Activated CD4-positive, alpha-beta T cell treated with anti-CD3 and anti-CD28 coated beads for 36 hours (primary cell): ENCODE measurements at regions not wholly inside any gene's neighbourhood (a gene's known extent, or its start where the extent isn't known, plus 50 kb on each side); places are given as distances from the start of the nearest gene placed in this dataset.

Source experiments
- ATAC-seq: fragments of 200-7000 bp; cut with Tn5 transposase; one replicate; pipeline ENCODE4 v1.10.0; 2021; ENCODE audit warnings: mild to moderate bottlenecking, moderate library complexity
- CTCF ChIA-PET: fragments of 350-600 bp; sonication (Branson Sonifier 250); formaldehyde crosslinking; loops from one replicate; lab custom pipeline; 2021; ENCODE audit warnings: antibody characterized with exemption; lab: Charles Lee
- POLR2A ChIA-PET: fragments of 350-600 bp; sonication (Branson Sonifier 250); formaldehyde crosslinking; loops from one replicate; lab custom pipeline; 2021; ENCODE audit warnings: antibody characterized with exemption, inconsistent platforms; lab: Charles Lee
- DNase-seq: peaks from one replicate; pipeline ENCODE4 v3.0.0-alpha.2; 2020
- H3K27ac Mint-ChIP-seq: one replicate; pipeline ENCODE4 v1.8.0; 2021; ENCODE audit warnings: mixed read lengths
- H3K27me3 Mint-ChIP-seq: one replicate; pipeline ENCODE4 v1.8.0; 2021; ENCODE audit warnings: mixed read lengths
- H3K36me3 Mint-ChIP-seq: one replicate; pipeline ENCODE4 v1.8.0; 2021; ENCODE audit warnings: low read depth, mixed read lengths
- H3K4me1 Mint-ChIP-seq: one replicate; pipeline ENCODE4 v1.8.0; 2021; ENCODE audit warnings: mixed read lengths
- H3K4me3 Mint-ChIP-seq: one replicate; pipeline ENCODE4 v1.8.0; 2021; ENCODE audit warnings: mild to moderate bottlenecking, moderate library complexity, mixed read lengths
- H3K9me3 Mint-ChIP-seq: one replicate; pipeline ENCODE4 v1.8.0; 2021; ENCODE audit warnings: low read depth, mixed read lengths
- intact Hi-C, 2 experiments: fragments of 100-400 bp; cut with DNase I in 1 of 2; cut with micrococcal nuclease in 1 of 2; formaldehyde crosslinking; loops; one replicate each; pipeline versions ENCODE4 v1.14.2 to v1.15.1; 2022 to 2024; cut with DNase I, micrococcal nuclease

- ChIA-PET CTCF (no interaction called here), POLR2A (no interaction called here)
- intact Hi-C loops = no loop called here
- no peak for ATAC-seq
- Mint-ChIP-seq H3K4me1 (no peaks in the 10 kb centered on the region), H3K9me3 (no peaks in the 10 kb centered on the region), H3K27ac (no peak overlapping the region), H3K36me3 (no peaks in the 10 kb centered on the region), H3K27me3 (no peaks in the 10 kb centered on the region), H3K4me3 (no peak overlapping the region)
- DNase-seq = no peak
Measured at GRCh38 chr4:165782623-165783022, 90.4 kb upstream of the TLL1 start.

GRCh38 chr4:165783626-165784025, 89.4 kb upstream of the TLL1 start:
- H3K36me3 Mint-ChIP-seq = no peaks in the 10 kb centered on the region
- H3K9me3 Mint-ChIP-seq = no peaks in the 10 kb centered on the region
- intact Hi-C loops = no loop called here
- ChIA-PET POLR2A (no interaction called here), CTCF (interaction anchor here (0.8 kb wide), 1 partner anchor 872 kb away, joined by 3 read pairs; no protein-coding TSS in a partner anchor)
- no peak overlapping the region for H3K4me3 Mint-ChIP-seq
- ATAC-seq = no peak
- H3K27ac Mint-ChIP-seq = no peak overlapping the region
- no peaks in the 10 kb centered on the region for H3K4me1 Mint-ChIP-seq
- H3K27me3 Mint-ChIP-seq = no peaks in the 10 kb centered on the region
- no peak for DNase-seq

DNA sequence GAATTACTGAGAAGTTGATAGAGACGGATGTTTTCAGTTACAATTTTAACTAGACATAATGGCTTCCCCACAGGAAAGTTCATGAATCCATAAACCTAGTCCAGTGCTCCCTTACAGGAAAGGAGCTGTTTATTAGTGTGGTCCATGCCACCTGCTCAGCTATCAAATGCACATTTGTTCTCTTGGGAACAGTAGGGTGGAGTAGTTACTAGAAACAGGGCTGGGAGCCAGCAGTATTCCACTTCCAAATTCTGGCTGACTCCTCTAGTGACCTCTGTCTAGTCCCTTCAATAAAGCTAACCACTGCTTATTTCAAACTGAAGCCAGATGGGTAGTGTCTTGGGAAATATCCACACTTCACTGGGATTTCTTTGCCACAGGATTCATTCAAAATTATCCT, 88.4 kb upstream of the TLL1 start:
- CTCF ChIA-PET = interaction anchor here (0.5 to 0.8 kb wide), 2 partner anchors 873 to 1978 kb away, joined by 3 read pairs; no protein-coding TSS in a partner anchor
- ATAC-seq (no peak), DNase-seq (no peak)
- Mint-ChIP-seq H3K9me3 (no peaks in the 10 kb centered on the region), H3K36me3 (no peaks in the 10 kb centered on the region), H3K27me3 (no peaks in the 10 kb centered on the region), H3K27ac (no peak overlapping the region), H3K4me3 (no peak overlapping the region), H3K4me1 (no peaks in the 10 kb centered on the region)
- intact Hi-C loops = no loop called here
- POLR2A ChIA-PET = no interaction called here

GRCh38 chr4:165785337-165785736, 87.7 kb upstream of the TLL1 start:
- no peak for ATAC-seq
- no peaks in the 10 kb centered on the region for H3K27me3 Mint-ChIP-seq
- H3K36me3 Mint-ChIP-seq = no peaks in the 10 kb centered on the region
- H3K4me3 Mint-ChIP-seq = no peak overlapping the region
- intact Hi-C loops = no loop called here
- ChIA-PET POLR2A (no interaction called here), CTCF (no interaction called here)
- no peak for DNase-seq
- no peaks in the 10 kb centered on the region for H3K9me3 Mint-ChIP-seq
- H3K4me1 Mint-ChIP-seq = no peaks in the 10 kb centered on the region
- no peak overlapping the region for H3K27ac Mint-ChIP-seq

- no peaks in the 10 kb centered on the region for H3K4me1 Mint-ChIP-seq
- intact Hi-C loops = no loop called here
- H3K27me3 Mint-ChIP-seq = no peaks in the 10 kb centered on the region
- CTCF ChIA-PET = no interaction called here
- no peaks in the 10 kb centered on the region for H3K9me3 Mint-ChIP-seq
- H3K4me3 Mint-ChIP-seq = no peak overlapping the region
- no peak for ATAC-seq
- no peak for DNase-seq
- POLR2A ChIA-PET = no interaction called here
- no peak overlapping the region for H3K27ac Mint-ChIP-seq
- no peaks in the 10 kb centered on the region for H3K36me3 Mint-ChIP-seq
Measured at GRCh38 chr4:165787516-165788274, 85.3 kb upstream of the TLL1 start.

- ChIA-PET CTCF (no interaction called here), POLR2A (no interaction called here)
- H3K4me1 Mint-ChIP-seq = no peaks in the 10 kb centered on the region
- no peaks in the 10 kb centered on the region for H3K27me3 Mint-ChIP-seq
- no peak overlapping the region for H3K27ac Mint-ChIP-seq
- DNase-seq (no peak), ATAC-seq (no peak)
- no peaks in the 10 kb centered on the region for H3K9me3 Mint-ChIP-seq
- intact Hi-C loops = no loop called here
- no peaks in the 10 kb centered on the region for H3K36me3 Mint-ChIP-seq
- no peak overlapping the region for H3K4me3 Mint-ChIP-seq
Measured at GRCh38 chr4:165788686-165789463, 84.2 kb upstream of the TLL1 start.

DNA sequence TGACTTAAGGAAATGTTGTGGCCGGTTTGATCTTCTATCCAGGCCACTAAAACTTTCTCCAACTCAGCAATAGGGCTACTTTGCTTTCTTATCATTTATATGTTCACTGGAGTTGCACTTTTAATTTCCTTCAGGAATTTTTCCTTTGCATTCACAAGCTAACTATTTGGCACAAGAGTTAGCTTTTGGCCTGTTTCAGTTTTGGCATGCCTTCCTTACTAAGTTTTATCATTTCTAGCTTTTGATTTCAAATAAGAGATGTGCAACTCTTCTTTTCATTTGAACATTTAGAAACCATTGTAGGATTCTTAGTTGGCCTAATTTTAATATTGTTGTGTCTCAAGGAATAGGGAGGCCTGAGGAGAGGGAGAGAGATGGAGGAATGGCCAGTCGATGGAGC, 79.8 kb upstream of the TLL1 start:
- Mint-ChIP-seq H3K27ac (no peak overlapping the region), H3K4me3 (no peak overlapping the region), H3K36me3 (no peaks in the 10 kb centered on the region), H3K27me3 (no peaks in the 10 kb centered on the region), H3K4me1 (no peaks in the 10 kb centered on the region), H3K9me3 (no peaks in the 10 kb centered on the region)
- ATAC-seq (no peak), DNase-seq (no peak)
- ChIA-PET POLR2A (no interaction called here), CTCF (no interaction called here)
- intact Hi-C loops = no loop called here

DNA sequence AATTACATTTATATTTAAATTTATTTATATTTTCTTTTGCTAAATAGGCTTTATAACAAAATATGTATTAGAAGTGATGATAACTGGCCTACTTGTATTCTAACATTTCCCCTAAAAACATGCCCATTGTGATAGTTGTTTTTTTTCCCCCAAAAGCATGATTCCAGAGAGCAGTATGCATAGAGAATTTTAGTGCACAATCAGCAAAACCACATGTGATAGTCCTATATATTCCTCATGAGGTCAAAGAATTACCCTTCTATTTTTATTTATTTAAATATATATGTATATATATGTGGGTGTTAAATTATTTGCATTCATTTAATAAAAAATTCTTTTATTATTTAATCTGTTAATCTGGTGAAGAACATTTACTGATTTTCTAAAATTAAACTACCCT, 78.2 kb upstream of the TLL1 start:
- ATAC-seq = no peak
- POLR2A ChIA-PET = no interaction called here
- Mint-ChIP-seq H3K9me3 (no peaks in the 10 kb centered on the region), H3K36me3 (no peaks in the 10 kb centered on the region), H3K27me3 (no peaks in the 10 kb centered on the region), H3K4me3 (no peak overlapping the region), H3K27ac (no peak overlapping the region), H3K4me1 (no peaks in the 10 kb centered on the region)
- DNase-seq = no peak
- CTCF ChIA-PET = no interaction called here
- intact Hi-C loops = no loop called here

- Mint-ChIP-seq H3K27ac (no peak overlapping the region), H3K36me3 (no peaks in the 10 kb centered on the region), H3K4me1 (no peaks in the 10 kb centered on the region), H3K9me3 (no peaks in the 10 kb centered on the region), H3K27me3 (no peaks in the 10 kb centered on the region), H3K4me3 (no peak overlapping the region)
- DNase-seq (no peak), ATAC-seq (no peak)
- ChIA-PET POLR2A (no interaction called here), CTCF (no interaction called here)
- intact Hi-C loops = no loop called here
Measured at GRCh38 chr4:165799384-165799815, 73.6 kb upstream of the TLL1 start.

DNA sequence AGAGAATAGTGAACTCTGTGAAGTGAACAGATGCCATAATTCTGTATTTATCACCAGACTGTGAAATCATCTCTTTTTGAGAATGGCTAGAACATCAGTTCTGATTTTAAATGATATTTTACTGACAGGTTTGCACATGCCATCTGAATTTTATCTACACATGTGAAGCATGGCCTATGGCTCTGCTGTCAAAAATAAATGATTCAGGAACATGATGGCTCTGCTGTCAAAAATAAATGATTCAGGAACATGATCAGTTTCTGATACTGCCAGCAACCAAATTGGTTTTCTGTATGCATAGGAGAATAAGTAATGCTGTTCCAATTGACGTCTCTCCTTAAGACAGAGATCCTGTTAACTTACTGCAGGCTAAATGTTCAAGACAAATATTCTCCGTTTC, 70.6 kb upstream of the TLL1 start:
- ChIA-PET POLR2A (no interaction called here), CTCF (no interaction called here)
- intact Hi-C loops = no loop called here
- no peaks in the 10 kb centered on the region for H3K36me3 Mint-ChIP-seq
- H3K9me3 Mint-ChIP-seq = no peaks in the 10 kb centered on the region
- no peak overlapping the region for H3K4me3 Mint-ChIP-seq
- no peaks in the 10 kb centered on the region for H3K4me1 Mint-ChIP-seq
- ATAC-seq = no peak
- H3K27ac Mint-ChIP-seq = no peak overlapping the region
- no peak for DNase-seq
- H3K27me3 Mint-ChIP-seq = no peaks in the 10 kb centered on the region

GRCh38 chr4:165803005-165803404, 70.0 kb upstream of the TLL1 start:
- DNase-seq (no peak), ATAC-seq (no peak)
- Mint-ChIP-seq H3K4me1 (no peaks in the 10 kb centered on the region), H3K27ac (no peak overlapping the region), H3K9me3 (no peaks in the 10 kb centered on the region), H3K27me3 (no peaks in the 10 kb centered on the region), H3K4me3 (no peak overlapping the region), H3K36me3 (no peaks in the 10 kb centered on the region)
- intact Hi-C loops = no loop called here
- CTCF ChIA-PET = no interaction called here
- POLR2A ChIA-PET = no interaction called here

DNA sequence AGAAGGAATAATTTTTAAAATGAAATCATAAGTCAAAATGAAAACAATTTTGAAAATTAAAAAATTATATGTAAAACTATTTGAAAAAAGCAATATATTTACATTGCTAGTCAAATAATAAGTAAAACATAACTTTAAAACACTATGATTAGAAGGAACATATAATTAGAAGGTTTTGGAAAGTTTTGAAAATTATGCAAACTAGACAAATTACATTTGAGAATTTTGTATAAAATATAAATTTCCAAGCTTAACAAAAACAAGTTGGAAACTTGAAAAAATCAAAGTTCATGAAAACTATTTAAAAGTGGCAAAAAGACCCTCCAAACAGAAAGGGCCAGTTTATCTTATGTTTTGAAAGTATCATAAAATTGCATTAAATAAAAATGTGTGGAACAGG, 67.6 kb upstream of the TLL1 start:
- intact Hi-C loops = no loop called here
- ATAC-seq (no peak), DNase-seq (no peak)
- POLR2A ChIA-PET = no interaction called here
- H3K36me3 Mint-ChIP-seq = no peaks in the 10 kb centered on the region
- CTCF ChIA-PET = no interaction called here
- H3K27me3 Mint-ChIP-seq = no peaks in the 10 kb centered on the region
- H3K27ac Mint-ChIP-seq = no peak overlapping the region
- H3K4me1 Mint-ChIP-seq = no peaks in the 10 kb centered on the region
- no peaks in the 10 kb centered on the region for H3K9me3 Mint-ChIP-seq
- H3K4me3 Mint-ChIP-seq = no peak overlapping the region
